ENCODE measurements at regions not wholly inside any gene's neighbourhood (a gene's known extent, or its start where the extent isn't known, plus 50 kb on each side); places are given as distances from the start of the nearest gene placed in this dataset.

DNA sequence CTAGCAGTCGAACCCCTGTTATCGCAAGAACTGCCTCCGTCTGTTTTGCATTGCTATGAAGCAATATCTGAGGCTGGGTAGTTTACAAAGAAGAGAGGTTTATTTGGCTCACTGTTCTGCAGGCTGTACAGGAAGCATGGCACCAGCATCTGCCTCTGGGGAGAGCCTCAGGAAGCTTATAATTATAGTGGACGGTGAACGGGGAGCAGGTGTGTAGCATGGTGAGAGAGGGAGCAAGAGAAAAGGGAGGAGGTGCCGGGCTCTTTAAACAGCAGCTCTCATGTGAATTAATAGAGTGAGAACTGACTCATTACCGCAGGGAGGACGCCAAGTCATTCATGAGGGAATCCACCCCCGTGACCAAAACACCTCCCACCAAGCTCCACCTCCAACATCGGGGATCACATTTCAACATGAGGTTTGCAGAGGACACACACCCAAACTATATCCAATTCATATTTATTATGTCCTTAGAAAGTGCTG is 172.6 kb upstream of the KCNG1 start:
- peaks cover 0 to 44% (median 25%) of the 10 kb centered on the region in 7 donors for H3K27me3 ChIP-seq
- no peaks in the 10 kb centered on the region for H3K4me1 ChIP-seq
- no peaks in the 10 kb centered on the region for H3K9me3 ChIP-seq
- H3K4me3 ChIP-seq, result no peak overlapping the region
- DNase-seq (no peak), ATAC-seq (no peak)
- H3K36me3 ChIP-seq, result no peaks in the 10 kb centered on the region
- no peak overlapping the region for H3K27ac ChIP-seq
- TF ChIP-seq, protein P1, sequence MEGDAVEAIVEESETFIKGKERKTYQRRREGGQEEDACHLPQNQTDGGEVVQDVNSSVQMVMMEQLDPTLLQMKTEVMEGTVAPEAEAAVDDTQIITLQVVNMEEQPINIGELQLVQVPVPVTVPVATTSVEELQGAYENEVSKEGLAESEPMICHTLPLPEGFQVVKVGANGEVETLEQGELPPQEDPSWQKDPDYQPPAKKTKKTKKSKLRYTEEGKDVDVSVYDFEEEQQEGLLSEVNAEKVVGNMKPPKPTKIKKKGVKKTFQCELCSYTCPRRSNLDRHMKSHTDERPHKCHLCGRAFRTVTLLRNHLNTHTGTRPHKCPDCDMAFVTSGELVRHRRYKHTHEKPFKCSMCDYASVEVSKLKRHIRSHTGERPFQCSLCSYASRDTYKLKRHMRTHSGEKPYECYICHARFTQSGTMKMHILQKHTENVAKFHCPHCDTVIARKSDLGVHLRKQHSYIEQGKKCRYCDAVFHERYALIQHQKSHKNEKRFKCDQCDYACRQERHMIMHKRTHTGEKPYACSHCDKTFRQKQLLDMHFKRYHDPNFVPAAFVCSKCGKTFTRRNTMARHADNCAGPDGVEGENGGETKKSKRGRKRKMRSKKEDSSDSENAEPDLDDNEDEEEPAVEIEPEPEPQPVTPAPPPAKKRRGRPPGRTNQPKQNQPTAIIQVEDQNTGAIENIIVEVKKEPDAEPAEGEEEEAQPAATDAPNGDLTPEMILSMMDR (IDR thresholded peaks at IDR 0.05), result no peak
- intact Hi-C loops (cut with DNase I), result no loop called here
- 74 to 77% methylated on average over 10 of the region's 10 CpGs for WGBS, 2 donors

DNA sequence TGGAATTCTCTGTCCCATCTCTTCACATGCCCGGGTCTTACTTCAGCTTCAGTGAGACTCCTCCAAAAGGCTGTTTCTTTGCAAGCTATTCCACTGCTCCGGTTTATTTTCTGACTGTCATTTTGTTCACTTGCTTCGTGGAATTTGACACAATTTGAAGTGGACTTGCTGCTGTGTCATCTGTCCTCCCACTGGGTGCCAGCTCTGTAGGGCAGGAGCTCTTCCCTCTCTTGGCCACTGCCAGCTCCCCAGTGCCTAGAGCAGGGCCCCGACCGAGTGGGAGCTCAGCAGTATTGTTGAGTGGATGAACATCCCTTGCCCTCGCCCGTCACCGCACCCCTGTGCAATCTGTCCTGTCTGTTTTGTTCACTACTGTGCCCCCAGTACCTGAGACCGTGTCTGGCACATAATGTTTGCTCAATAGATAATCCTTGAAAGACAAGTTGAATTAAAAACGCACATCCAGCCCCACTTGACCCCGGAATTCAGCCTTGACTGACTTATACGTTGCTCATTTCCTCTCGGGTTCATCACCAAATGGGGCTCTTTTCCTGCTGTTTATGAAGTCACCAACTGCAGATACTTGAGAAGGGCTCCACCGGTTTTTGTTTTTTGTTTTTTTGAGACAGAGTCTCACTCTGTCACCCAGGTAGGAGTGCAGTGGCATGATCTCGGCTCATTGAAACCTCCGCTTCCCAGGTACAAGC is 170.3 kb upstream of the KCNG1 start:
- TF ChIP-seq, protein P1 (IDR thresholded peaks at IDR 0.05), result no peak
- 71 to 81% methylated on average over 16 of the region's 16 CpGs for WGBS, 2 donors
- Histone ChIP-seq H3K36me3 (no peaks in the 10 kb centered on the region), H3K4me3 (no peak overlapping the region), H3K4me1 (no peaks in the 10 kb centered on the region), H3K27me3 (peaks cover 0 to 54% (median 24%) of the 10 kb centered on the region in 7 donors), H3K27ac (no peak overlapping the region), H3K9me3 (no peaks in the 10 kb centered on the region)
- DNase-seq (no peak), ATAC-seq (no peak)
- intact Hi-C loops (cut with DNase I), result no loop called here

DNA sequence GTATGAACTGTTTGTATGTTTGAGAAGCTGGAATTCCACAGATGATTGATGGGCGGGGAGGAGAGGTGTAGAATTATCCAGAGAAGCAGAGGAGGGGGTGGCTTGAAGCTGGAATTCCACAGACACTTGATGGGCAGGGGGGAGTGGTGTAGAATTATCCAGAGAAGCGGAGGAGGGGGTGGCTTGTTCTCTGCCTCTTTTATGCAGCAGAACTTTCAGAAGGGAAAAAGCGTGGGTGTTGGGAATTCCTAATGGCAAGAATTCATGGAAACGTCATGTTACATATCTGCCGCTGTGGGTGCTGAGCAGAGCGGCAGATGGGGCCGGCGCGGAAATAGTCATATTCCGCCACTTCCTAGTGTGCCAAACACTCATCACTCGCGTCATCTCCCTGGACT is 167.9 kb upstream of the KCNG1 start:
- intact Hi-C loops (cut with DNase I), result no loop called here
- Histone ChIP-seq H3K27me3 (peaks cover 0 to 50% (median 24%) of the 10 kb centered on the region in 7 donors), H3K27ac (no peak overlapping the region), H3K36me3 (no peaks in the 10 kb centered on the region), H3K9me3 (no peaks in the 10 kb centered on the region), H3K4me1 (no peaks in the 10 kb centered on the region), H3K4me3 (no peak overlapping the region)
- TF ChIP-seq, protein P1 (IDR thresholded peaks at IDR 0.05), result no peak
- DNase-seq, result no peak
- no peak for ATAC-seq
- WGBS, 2 donors, result 35 to 53% methylated on average over 12 of the region's 12 CpGs

DNA sequence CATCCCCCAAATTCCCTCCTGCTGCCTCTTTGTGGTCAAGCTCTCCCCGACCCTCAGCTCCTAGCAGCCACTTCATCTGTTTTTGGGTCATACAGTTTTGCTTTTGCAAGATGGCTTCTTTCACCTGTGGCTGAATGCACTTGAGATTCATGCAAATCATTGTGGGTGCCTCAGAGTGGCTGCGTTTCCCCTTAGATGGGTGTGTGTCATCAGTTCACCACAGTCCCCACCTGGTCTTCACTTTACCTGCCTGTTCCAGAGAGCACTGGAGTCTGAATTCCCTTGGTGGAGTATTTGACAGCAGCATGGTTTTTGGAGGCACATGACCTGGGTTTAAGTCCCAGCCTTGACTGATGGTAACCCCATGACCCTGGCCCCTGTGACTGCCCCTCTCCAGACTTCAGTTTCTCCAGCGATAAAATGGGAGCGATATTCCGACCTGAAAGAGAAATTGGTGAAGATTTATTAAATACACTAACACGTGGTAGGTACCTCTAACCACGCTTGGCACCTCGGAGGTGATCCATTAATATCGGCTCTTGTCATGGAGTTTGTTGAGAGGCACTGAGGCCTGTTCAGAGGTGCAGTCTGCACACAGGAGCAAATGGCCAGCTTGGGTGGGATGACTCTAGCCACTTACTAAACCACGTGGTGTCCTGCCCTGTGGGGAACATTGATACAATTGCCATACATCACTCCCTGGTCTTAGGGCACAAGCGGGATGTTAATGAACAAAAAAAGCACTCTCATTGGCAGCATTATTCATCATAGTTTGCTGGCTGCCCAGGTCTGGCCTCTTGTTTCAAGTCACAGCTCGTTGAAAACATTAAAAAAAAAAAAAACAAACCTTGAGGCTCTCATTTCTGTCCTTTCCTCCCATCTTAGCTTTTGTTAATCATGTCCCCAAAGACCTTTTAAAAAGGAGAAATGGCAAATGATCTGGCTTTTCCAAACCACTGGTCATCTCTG is 167.2 kb upstream of the KCNG1 start:
- no peak for ATAC-seq
- Histone ChIP-seq H3K27ac (no peak overlapping the region), H3K4me1 (no peaks in the 10 kb centered on the region), H3K4me3 (no peak overlapping the region), H3K27me3 (peaks cover 0 to 49% (median 24%) of the 10 kb centered on the region in 7 donors), H3K9me3 (no peaks in the 10 kb centered on the region), H3K36me3 (no peaks in the 10 kb centered on the region)
- intact Hi-C loops (cut with DNase I), result no loop called here
- 79 to 80% methylated on average over 12 of the region's 12 CpGs for WGBS, 2 donors
- TF ChIP-seq, protein P1 (IDR thresholded peaks at IDR 0.05), result no peak
- DNase-seq, result no peak

Measured in heart right ventricle (tissue), 16 donors.